Sigmoid colon (tissue), 4 donors: ENCODE measurements at regions not wholly inside any gene's neighbourhood (a gene's known extent, or its start where the extent isn't known, plus 50 kb on each side); places are given as distances from the start of the nearest gene placed in this dataset.

Experiments
- CTCF ChIP-seq, 4 experiments: fragments of 450-650 bp in 3 of 4; fragments of 200-600 bp in 1 of 4; IDR thresholded peaks; one replicate each; pipeline ENCODE4 v1.5.1; 2016 to 2019; ENCODE audit warnings: antibody characterized with exemption in 4 of 4, mild to moderate bottlenecking in 3 of 4, moderate library complexity in 2 of 4
- POLR2A ChIP-seq, 2 donors: fragments of 450-650 bp; IDR thresholded peaks; one replicate each; pipeline ENCODE4 v1.6.1; 2016; ENCODE audit warnings: antibody characterized with exemption in 2 of 2, mild to moderate bottlenecking in 2 of 2, moderate library complexity in 2 of 2
- POLR2AphosphoS5 ChIP-seq, 4 donors: sonication (generic); formaldehyde crosslinking; IDR thresholded peaks; one replicate each; pipeline ENCODE4 v1.6.1; 2017; ENCODE audit warnings: antibody characterized with exemption in 4 of 4

- no peak for TF ChIP-seq CTCF (IDR thresholded peaks at IDR 0.05)
- TF ChIP-seq POLR2A (IDR thresholded peaks at IDR 0.05), result no peak
- no peak for TF ChIP-seq POLR2AphosphoS5 (IDR thresholded peaks at IDR 0.05)
These were observed 362.4 kb upstream of the KAZN start for GRCh38 chr1:14236097-14236496.
